Keratinocyte (primary cell): ENCODE measurements at regions not wholly inside any gene's neighbourhood (a gene's known extent, or its start where the extent isn't known, plus 50 kb on each side); places are given as distances from the start of the nearest gene placed in this dataset.

Experiments
- CTCF ChIP-seq, 3 experiments: IDR thresholded peaks in 1 of 3; conservative IDR thresholded peaks in 1 of 3; optimal IDR thresholded peaks in 1 of 3; 2 replicates in 2 of 3; 3 replicates in 1 of 3; pipeline versions ENCODE3 to v1.5.1; 2011; ENCODE audit warnings: low read length in 3 of 3, mild to moderate bottlenecking in 3 of 3, moderate library complexity in 2 of 3, control low read depth in 1 of 3, inconsistent platforms in 1 of 3; ENCODE audit not compliant: insufficient read depth in 2 of 3; ENCODE audit errors: extremely low read depth in 1 of 3
- EZH2 ChIP-seq: IDR thresholded peaks from one replicate; pipeline ENCODE4 v1.6.1; 2012; ENCODE audit warnings: inconsistent platforms, mild to moderate bottlenecking, low read length, moderate library complexity

DNA sequence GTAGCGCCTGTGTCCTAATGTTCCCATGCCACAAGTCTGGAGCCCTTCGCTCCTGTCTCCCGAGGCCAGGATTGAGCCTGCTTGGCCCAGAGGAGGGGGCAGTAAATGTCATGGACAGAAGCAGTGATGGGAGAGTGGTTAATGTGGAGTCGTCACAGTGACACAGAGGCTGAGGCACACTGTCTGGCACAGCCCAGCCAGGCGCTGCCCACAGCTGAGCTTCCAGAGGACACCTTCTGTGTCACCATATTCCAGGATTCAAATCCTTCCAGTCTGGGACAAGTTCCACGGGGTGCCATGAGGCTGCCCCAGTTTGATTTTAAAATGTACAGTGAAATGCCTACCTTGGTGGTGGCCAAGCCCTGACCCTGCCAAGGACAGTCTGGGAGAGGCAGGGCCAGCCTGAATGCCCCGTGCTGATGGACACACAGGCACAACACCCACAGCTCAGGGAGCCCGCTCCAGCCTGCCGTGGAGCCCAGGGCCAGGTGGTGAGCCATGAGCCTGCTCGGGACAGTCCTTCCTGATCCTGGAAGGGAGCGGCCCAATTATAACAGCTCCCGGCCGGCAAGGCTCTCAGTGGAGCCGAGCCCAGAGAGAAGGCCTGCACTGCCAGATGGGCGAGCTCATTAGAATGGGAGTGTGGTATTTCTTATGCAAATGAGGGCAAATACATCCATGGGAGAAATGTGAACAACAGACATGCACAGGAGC is 99.1 kb upstream of the RUFY1 start:
- TF ChIP-seq CTCF (optimal IDR thresholded peaks at IDR 0.05 in 1 of 3, IDR thresholded peaks at IDR 0.05 in 1 of 3, conservative IDR thresholded peaks at IDR 0.05 in 1 of 3; ENCODE audit: extremely low read depth in 1 of 3, insufficient read depth in 2 of 3, low read length in 3 of 3) (no peak), EZH2 (no peak)
